ENCODE measurements at regions not wholly inside any gene's neighbourhood (a gene's known extent, or its start where the extent isn't known, plus 50 kb on each side); places are given as distances from the start of the nearest gene placed in this dataset.

GRCh38 chr6:45730232-45730631, 285.4 kb downstream of the CLIC5 start:
- no peak overlapping the region for H3K4me3 ChIP-seq (ENCODE audit: low read depth, low read length)
- no peak for TF ChIP-seq CTCF (IDR thresholded peaks at IDR 0.05; ENCODE audit: borderline replicate concordance, insufficient read depth, low read depth, low read length)

- H3K4me3 ChIP-seq (ENCODE audit: low read depth, low read length) = no peak overlapping the region
- no peak for TF ChIP-seq CTCF (IDR thresholded peaks at IDR 0.05; ENCODE audit: borderline replicate concordance, insufficient read depth, low read depth, low read length)
These were observed 287.0 kb downstream of the CLIC5 start for GRCh38 chr6:45728674-45729073.

GRCh38 chr6:45727819-45728449, 287.7 kb downstream of the CLIC5 start:
- TF ChIP-seq CTCF (IDR thresholded peaks at IDR 0.05; ENCODE audit: borderline replicate concordance, insufficient read depth, low read depth, low read length) = no peak
- no peak overlapping the region for H3K4me3 ChIP-seq (ENCODE audit: low read depth, low read length)

GRCh38 chr6:45727228-45727627, 288.4 kb downstream of the CLIC5 start:
- H3K4me3 ChIP-seq (ENCODE audit: low read depth, low read length) = no peak overlapping the region
- TF ChIP-seq CTCF (IDR thresholded peaks at IDR 0.05; ENCODE audit: borderline replicate concordance, insufficient read depth, low read depth, low read length) = no peak

- no peak for TF ChIP-seq CTCF (IDR thresholded peaks at IDR 0.05; ENCODE audit: borderline replicate concordance, insufficient read depth, low read depth, low read length)
- H3K4me3 ChIP-seq (ENCODE audit: low read depth, low read length) = no peak overlapping the region
These were observed 289.2 kb downstream of the CLIC5 start for GRCh38 chr6:45726444-45726843.

GRCh38 chr6:45724511-45724910, 291.1 kb downstream of the CLIC5 start:
- no peak overlapping the region for H3K4me3 ChIP-seq (ENCODE audit: low read depth, low read length)
- TF ChIP-seq CTCF (IDR thresholded peaks at IDR 0.05; ENCODE audit: borderline replicate concordance, insufficient read depth, low read depth, low read length) = no peak

- no peak for TF ChIP-seq CTCF (IDR thresholded peaks at IDR 0.05; ENCODE audit: borderline replicate concordance, insufficient read depth, low read depth, low read length)
These were observed 291.6 kb downstream of the CLIC5 start for GRCh38 chr6:45724027-45724426.

More at GRCh38 chr6:45724027-45724426, 291.6 kb downstream of the CLIC5 start:
- no peak overlapping the region for H3K4me3 ChIP-seq (ENCODE audit: low read depth, low read length)
